EL (cell line): ENCODE measurements at regions not wholly inside any gene's neighbourhood (a gene's known extent, or its start where the extent isn't known, plus 50 kb on each side); places are given as distances from the start of the nearest gene placed in this dataset.
"Not testable (repeated sequence)": the region's sequence is repeated elsewhere in the genome, so short reads cannot be mapped to it uniquely, and the experiment has no call there.

Experiments
- DNase-seq: peaks from one replicate; pipeline ENCODE4 v3.0.0-alpha.2; 2016

- DNase-seq, result no peak
These were observed 136.5 kb upstream of the KCNK1 start for GRCh38 chr1:233477359-233477758.

GRCh38 chr1:233478611-233479010 lies 135.3 kb upstream of the KCNK1 start:
- DNase-seq, result no peak

- DNase-seq, result no peak
These were observed 134.6 kb upstream of the KCNK1 start for GRCh38 chr1:233479110-233479890.

GRCh38 chr1:233480198-233480597 lies 133.7 kb upstream of the KCNK1 start:
- no peak for DNase-seq

- no peak for DNase-seq
These were observed 131.5 kb upstream of the KCNK1 start for GRCh38 chr1:233482388-233482787.

GRCh38 chr1:233485385-233485784 lies 128.5 kb upstream of the KCNK1 start:
- DNase-seq, result no peak

- DNase-seq, result no peak
These were observed 128.0 kb upstream of the KCNK1 start for GRCh38 chr1:233485809-233486398.

- DNase-seq, result no peak
These were observed 126.5 kb upstream of the KCNK1 start for GRCh38 chr1:233487408-233487807.

- no peak for DNase-seq
These were observed 124.5 kb upstream of the KCNK1 start for GRCh38 chr1:233489411-233489810.

GRCh38 chr1:233490488-233490887 lies 123.4 kb upstream of the KCNK1 start:
- no peak for DNase-seq

- no peak for DNase-seq
These were observed 121.8 kb upstream of the KCNK1 start for GRCh38 chr1:233491953-233492620.

- DNase-seq, result no peak
These were observed 116.9 kb upstream of the KCNK1 start for GRCh38 chr1:233496993-233497392.

- no peak for DNase-seq
These were observed 116.2 kb upstream of the KCNK1 start for GRCh38 chr1:233497679-233498078.

GRCh38 chr1:233500106-233500505 lies 113.8 kb upstream of the KCNK1 start:
- no peak for DNase-seq

GRCh38 chr1:233503366-233503954 lies 110.4 kb upstream of the KCNK1 start:
- DNase-seq, result no peak

- DNase-seq, result no peak
These were observed 108.8 kb upstream of the KCNK1 start for GRCh38 chr1:233505130-233505529.

- DNase-seq, result not testable (repeated sequence)
These were observed 108.0 kb upstream of the KCNK1 start for GRCh38 chr1:233505889-233506288.

- no peak for DNase-seq
These were observed 104.4 kb upstream of the KCNK1 start for GRCh38 chr1:233509526-233509925.

GRCh38 chr1:233512538-233512937 lies 101.4 kb upstream of the KCNK1 start:
- DNase-seq, result no peak

GRCh38 chr1:233513431-233513830 lies 100.5 kb upstream of the KCNK1 start:
- no peak for DNase-seq

- no peak for DNase-seq
These were observed 98.9 kb upstream of the KCNK1 start for GRCh38 chr1:233514946-233515391.

- no peak for DNase-seq
These were observed 97.2 kb upstream of the KCNK1 start for GRCh38 chr1:233516732-233517131.

GRCh38 chr1:233518344-233518743 lies 95.6 kb upstream of the KCNK1 start:
- peak; percentile 21 for DNase-seq
